Endothelial cell of umbilical vein (primary cell): ENCODE measurements at regions not wholly inside any gene's neighbourhood (a gene's known extent, or its start where the extent isn't known, plus 50 kb on each side); places are given as distances from the start of the nearest gene placed in this dataset.

ENCODE experiments used
- BruUV-seq: library from RNA; stranded (reverse); fragments of 400-500 nt; replicated peaks from 2 replicates; lab custom pipeline; 2021; lab: Mats Ljungman, UMichigan
- CTCF ChIA-PET: fragments of 300-600, 350-600 bp; sonication (Branson Sonifier 250); formaldehyde crosslinking; loops from one replicate; lab custom pipeline; 2021; ENCODE audit warnings: antibody characterized with exemption, inconsistent platforms; lab: Charles Lee
- POLR2A ChIA-PET: fragments of 300-600, 350-600 bp; sonication (Branson Sonifier 250); formaldehyde crosslinking; loops from one replicate; lab custom pipeline; 2021; ENCODE audit warnings: antibody characterized with exemption, inconsistent platforms; lab: Charles Lee
- DNase-seq: peaks from one replicate; pipeline ENCODE4 v3.0.0-alpha.2; 2011; ENCODE audit warnings: low read depth, low spot score
- FAIRE-seq: peaks from 2 replicates; lab custom pipeline; 2011; peaks lifted over from hg19 to GRCh38; lab: Jason Lieb, UNC
- H2AFZ ChIP-seq: 2 replicates; pipeline ENCODE4 v1.6.0; 2012; ENCODE audit warnings: low read depth, low read length, control low read depth, inconsistent platforms
- H3K27ac ChIP-seq: 2 replicates; pipeline ENCODE4 v1.5.1; 2011; ENCODE audit warnings: low read depth, mild to moderate bottlenecking, control low read depth, low read length, moderate library complexity; ENCODE audit not compliant: insufficient read depth
- H3K27me3 ChIP-seq, 2 experiments: 2 replicates each; pipeline versions ENCODE4 v1.6.0 to v1.6.1; 2011; ENCODE audit warnings: low read length in 2 of 2, mixed read lengths in 1 of 2; ENCODE audit not compliant: control insufficient read depth in 2 of 2, insufficient read depth in 2 of 2
- H3K36me3 ChIP-seq, 2 experiments: 2 replicates in 1 of 2; 3 replicates in 1 of 2; pipeline ENCODE4 v1.5.1; 2011; ENCODE audit warnings: low read length in 2 of 2, mild to moderate bottlenecking in 1 of 2, moderate library complexity in 1 of 2; ENCODE audit not compliant: control insufficient read depth in 2 of 2, insufficient read depth in 2 of 2; ENCODE audit errors: extremely low read depth in 1 of 2
- H3K4me1 ChIP-seq: 3 replicates; pipeline ENCODE4 v1.5.1; 2011; ENCODE audit warnings: mild to moderate bottlenecking, low read length; ENCODE audit not compliant: control insufficient read depth, insufficient read depth; ENCODE audit errors: extremely low read depth
- H3K4me2 ChIP-seq: 2 replicates; pipeline ENCODE4 v1.6.1; 2011; ENCODE audit warnings: low read length, control low read depth, mixed read lengths; ENCODE audit not compliant: insufficient read depth
- H3K4me3 ChIP-seq, 3 experiments: fragments of 200-600 bp in 1 of 3; sonication (generic), shearing (Covaris generic) in 1 of 3; replicated peaks in 1 of 3; 2 replicates each; pipeline ENCODE4 v1.5.1; 2011 to 2016; ENCODE audit warnings: control low read depth in 3 of 3, low read length in 3 of 3, mild to moderate bottlenecking in 2 of 3, inconsistent platforms in 1 of 3, low read depth in 1 of 3, moderate library complexity in 1 of 3; ENCODE audit not compliant: insufficient read depth in 1 of 3
- H3K79me2 ChIP-seq: 2 replicates; pipeline ENCODE4 v1.6.0; 2012; ENCODE audit warnings: low read length, inconsistent platforms; ENCODE audit not compliant: control insufficient read depth, insufficient read depth
- H3K9ac ChIP-seq: replicated peaks from 2 replicates; pipeline ENCODE3; 2011; ENCODE audit warnings: low read length, control low read depth; ENCODE audit not compliant: insufficient read depth; ENCODE audit errors: extremely low read depth
- H3K9me1 ChIP-seq: replicated peaks from 3 replicates; pipeline ENCODE4 v1.6.0; 2011; ENCODE audit warnings: mild to moderate bottlenecking, low read length; ENCODE audit not compliant: control insufficient read depth, insufficient read depth; ENCODE audit errors: extremely low read depth
- H3K9me3 ChIP-seq: replicated peaks from 2 replicates; pipeline ENCODE4 v1.5.1; 2012; ENCODE audit warnings: low read length, inconsistent platforms; ENCODE audit not compliant: control insufficient read depth, insufficient read depth
- H4K20me1 ChIP-seq: replicated peaks from 2 replicates; pipeline ENCODE3; 2011; ENCODE audit warnings: mild to moderate bottlenecking, low read length; ENCODE audit not compliant: control insufficient read depth, insufficient read depth; ENCODE audit errors: extremely low read depth
- CTCF ChIP-seq, 2 donors: IDR thresholded peaks; 1 replicate in 1 of 2; 2 replicates in 1 of 2; pipeline ENCODE4 v1.5.1; 2011; ENCODE audit warnings: low read length in 2 of 2, mild to moderate bottlenecking in 2 of 2, moderate library complexity in 2 of 2, control low read depth in 1 of 2, inconsistent platforms in 1 of 2, low read depth in 1 of 2; ENCODE audit not compliant: insufficient read depth in 1 of 2; ENCODE audit errors: extremely low read depth in 1 of 2
- EZH2 ChIP-seq: IDR thresholded peaks from 2 replicates; pipeline ENCODE4 v1.6.1; 2012; ENCODE audit warnings: borderline replicate concordance, low read depth, mild to moderate bottlenecking, moderate library complexity, low read length, inconsistent platforms; ENCODE audit not compliant: severe bottlenecking
- FOS ChIP-seq: IDR thresholded peaks from 2 replicates; pipeline ENCODE4 v1.6.1; 2011; ENCODE audit warnings: mild to moderate bottlenecking, low read length, moderate library complexity, borderline replicate concordance; ENCODE audit not compliant: insufficient read depth
- GATA2 ChIP-seq: IDR thresholded peaks from 2 replicates; pipeline ENCODE4 v1.7.0; 2011; ENCODE audit warnings: low read depth, mild to moderate bottlenecking, moderate library complexity, mixed read lengths, low read length; ENCODE audit not compliant: insufficient read length, insufficient read depth
- JUN ChIP-seq: IDR thresholded peaks from 2 replicates; pipeline ENCODE4 v1.6.1; 2011; ENCODE audit warnings: borderline replicate concordance, low read depth; ENCODE audit not compliant: insufficient read length, insufficient read depth
- MAX ChIP-seq: IDR thresholded peaks from 2 replicates; pipeline ENCODE4 v1.6.1; 2011; ENCODE audit not compliant: insufficient read depth, insufficient read length
- MYC ChIP-seq: IDR thresholded peaks from one replicate; pipeline ENCODE4 v1.6.1; 2011; ENCODE audit warnings: mild to moderate bottlenecking, low read depth, low read length
- POLR2A ChIP-seq: IDR thresholded peaks from 2 replicates; pipeline ENCODE4 v1.6.1; 2012; ENCODE audit warnings: low read depth, mild to moderate bottlenecking, control low read depth, low read length
- POLR2AphosphoS5 ChIP-seq: IDR thresholded peaks from 2 replicates; pipeline ENCODE4 v1.6.1; 2012; ENCODE audit warnings: low read depth, mild to moderate bottlenecking, control low read depth, low read length, moderate library complexity; ENCODE audit not compliant: insufficient read depth
- dilution Hi-C: fragments of 300-500 bp; cut with MboI; formaldehyde crosslinking; loops from one replicate; pipeline ENCODE4 v1.15.0; 2019; ENCODE audit warnings: low sequenced_read_pairs; ENCODE audit not compliant: extremely low pct_ligation_motif_present
- intact Hi-C: fragments of 100-400 bp; cut with micrococcal nuclease; formaldehyde crosslinking; loops from one replicate; pipeline ENCODE4 v1.10.0; 2022

- no peak overlapping the region for H2AFZ ChIP-seq
- DNase-seq, result no peak
- H3K9me1 ChIP-seq, result no peaks in the 10 kb centered on the region
- TF ChIP-seq MYC (no peak), MAX (no peak), GATA2 (no peak), POLR2A (no peak), POLR2AphosphoS5 (no peak), CTCF (IDR thresholded peaks at IDR 0.05; ENCODE audit: extremely low read depth in 1 of 2, insufficient read depth in 1 of 2, low read depth in 1 of 2, low read length in 2 of 2) (no peak), JUN (no peak), EZH2 (no peak), FOS (no peak)
- dilution Hi-C loops, result no loop called here
- BruUV-seq, result no TSS peak
- FAIRE-seq, result no peak
- ChIA-PET POLR2A (no interaction called here), CTCF (no interaction called here)
- H3K79me2 ChIP-seq, result no peaks in the 10 kb centered on the region
- H3K4me1 ChIP-seq, result peaks cover 9% of the 10 kb centered on the region
- no peaks in the 10 kb centered on the region for H3K27me3 ChIP-seq
- no peak overlapping the region for H3K9ac ChIP-seq
- no peaks in the 10 kb centered on the region for H3K36me3 ChIP-seq
- no peak overlapping the region for H3K4me2 ChIP-seq
- intact Hi-C loops, result loop anchor here (10.0 kb wide), 2 partner anchors 565 to 915 kb away; no protein-coding TSS in a partner anchor
- H3K4me3 ChIP-seq, result no peak overlapping the region
- H3K9me3 ChIP-seq, result no peaks in the 10 kb centered on the region
- H3K27ac ChIP-seq, result no peak overlapping the region
- no peaks in the 10 kb centered on the region for H4K20me1 ChIP-seq
Measured at GRCh38 chr2:207469943-207470729, 59.6 kb upstream of the CREB1 start.
